22Rv1 (cell line): ENCODE measurements at regions not wholly inside any gene's neighbourhood (a gene's known extent, or its start where the extent isn't known, plus 50 kb on each side); places are given as distances from the start of the nearest gene placed in this dataset.

Source experiments
- H3K27ac ChIP-seq: fragments of 450-650 bp; 2 replicates; pipeline ENCODE4 v1.5.1; 2017
- ZFX ChIP-seq: fragments of 450-650 bp; IDR thresholded peaks from 2 replicates; pipeline ENCODE4 v1.6.1; 2017; ENCODE audit warnings: antibody characterized with exemption, borderline replicate concordance
- TF ChIP-seq, protein P1 (sequence below): fragments of 450-650 bp; IDR thresholded peaks from 2 replicates; pipeline ENCODE4 v1.5.1; 2017; ENCODE audit warnings: mild to moderate bottlenecking

GRCh38 chr5:61943713-61944112, 362.3 kb upstream of the KIF2A start:
- H3K27ac ChIP-seq, result no peak overlapping the region
- TF ChIP-seq, protein P1, sequence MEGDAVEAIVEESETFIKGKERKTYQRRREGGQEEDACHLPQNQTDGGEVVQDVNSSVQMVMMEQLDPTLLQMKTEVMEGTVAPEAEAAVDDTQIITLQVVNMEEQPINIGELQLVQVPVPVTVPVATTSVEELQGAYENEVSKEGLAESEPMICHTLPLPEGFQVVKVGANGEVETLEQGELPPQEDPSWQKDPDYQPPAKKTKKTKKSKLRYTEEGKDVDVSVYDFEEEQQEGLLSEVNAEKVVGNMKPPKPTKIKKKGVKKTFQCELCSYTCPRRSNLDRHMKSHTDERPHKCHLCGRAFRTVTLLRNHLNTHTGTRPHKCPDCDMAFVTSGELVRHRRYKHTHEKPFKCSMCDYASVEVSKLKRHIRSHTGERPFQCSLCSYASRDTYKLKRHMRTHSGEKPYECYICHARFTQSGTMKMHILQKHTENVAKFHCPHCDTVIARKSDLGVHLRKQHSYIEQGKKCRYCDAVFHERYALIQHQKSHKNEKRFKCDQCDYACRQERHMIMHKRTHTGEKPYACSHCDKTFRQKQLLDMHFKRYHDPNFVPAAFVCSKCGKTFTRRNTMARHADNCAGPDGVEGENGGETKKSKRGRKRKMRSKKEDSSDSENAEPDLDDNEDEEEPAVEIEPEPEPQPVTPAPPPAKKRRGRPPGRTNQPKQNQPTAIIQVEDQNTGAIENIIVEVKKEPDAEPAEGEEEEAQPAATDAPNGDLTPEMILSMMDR, result no peak
- TF ChIP-seq ZFX, result no peak

- TF ChIP-seq, protein P1, result no peak
- no peak for TF ChIP-seq ZFX
Measured at GRCh38 chr5:61948151-61948550, 357.9 kb upstream of the KIF2A start.

DNA sequence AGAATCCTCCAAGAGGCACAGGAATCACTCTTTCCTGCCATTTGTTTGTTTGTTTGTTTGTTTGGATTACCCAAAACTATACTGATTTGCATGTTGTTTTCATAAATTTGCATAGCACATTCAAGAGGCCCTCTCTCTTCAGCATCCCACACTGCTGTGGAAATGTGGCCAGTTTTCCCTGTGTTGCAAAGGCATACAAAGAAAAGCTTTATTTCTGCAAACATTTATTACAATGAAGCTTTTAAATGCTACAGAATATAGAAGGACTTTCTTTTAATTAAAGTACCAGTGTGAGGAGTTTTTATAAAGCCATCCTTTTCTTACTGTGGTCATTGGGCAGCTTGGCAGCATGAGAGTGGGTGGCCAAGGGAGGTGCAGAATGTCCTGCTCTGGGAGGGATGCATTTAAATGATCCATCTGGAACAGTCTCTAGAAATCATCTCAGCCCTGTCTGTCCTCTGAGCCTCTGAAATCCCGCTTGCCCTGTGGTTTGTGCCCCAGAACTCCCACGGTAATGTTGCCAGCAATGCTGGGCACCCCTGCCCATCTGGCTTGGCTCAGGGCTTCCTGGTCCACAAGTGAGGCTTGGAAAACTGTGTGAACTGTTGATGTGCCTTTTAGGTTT, 356.8 kb upstream of the KIF2A start:
- H3K27ac ChIP-seq, result no peak overlapping the region
- no peak for TF ChIP-seq ZFX
- TF ChIP-seq, protein P1, result no peak

More at GRCh38 chr5:61948151-61948550, 357.9 kb upstream of the KIF2A start:
- H3K27ac ChIP-seq, result no peak overlapping the region

DNA sequence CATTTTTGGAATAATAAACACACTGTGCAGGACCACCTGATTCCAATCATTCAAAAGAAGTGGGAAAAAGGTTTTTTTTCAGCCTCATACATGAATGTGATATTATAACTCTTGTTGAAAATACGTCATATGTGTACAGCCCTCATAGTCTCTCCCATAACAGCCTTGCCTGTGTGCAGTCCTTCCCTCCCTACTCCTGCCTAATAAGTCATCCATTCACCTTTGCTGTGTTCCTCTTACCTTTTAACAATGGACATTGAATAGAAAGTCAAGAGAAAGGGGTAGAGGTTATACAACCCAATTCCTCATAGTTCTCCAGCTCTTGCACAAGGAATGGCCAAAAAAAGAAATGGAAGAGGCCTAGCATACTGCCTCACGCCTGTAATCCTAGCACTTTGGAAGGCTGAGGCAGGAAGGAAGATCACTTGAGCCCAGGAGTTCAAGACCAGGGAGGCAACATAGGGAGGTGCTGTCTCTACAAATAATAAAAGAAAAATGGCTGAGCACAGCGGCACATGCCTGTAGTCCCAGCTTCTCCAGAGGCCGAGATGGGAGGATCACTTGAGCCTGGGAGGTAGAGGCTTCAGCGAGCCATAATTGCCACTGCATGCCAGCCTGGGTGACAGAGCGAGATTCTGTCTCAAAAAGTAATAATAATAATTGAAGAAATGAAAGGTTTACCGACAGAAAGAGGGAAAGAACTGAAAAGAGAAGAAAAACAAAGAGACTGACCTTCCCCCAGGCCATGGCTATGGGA, 356.1 kb upstream of the KIF2A start:
- no peak overlapping the region for H3K27ac ChIP-seq
- no peak for TF ChIP-seq ZFX
- TF ChIP-seq, protein P1, result no peak

DNA sequence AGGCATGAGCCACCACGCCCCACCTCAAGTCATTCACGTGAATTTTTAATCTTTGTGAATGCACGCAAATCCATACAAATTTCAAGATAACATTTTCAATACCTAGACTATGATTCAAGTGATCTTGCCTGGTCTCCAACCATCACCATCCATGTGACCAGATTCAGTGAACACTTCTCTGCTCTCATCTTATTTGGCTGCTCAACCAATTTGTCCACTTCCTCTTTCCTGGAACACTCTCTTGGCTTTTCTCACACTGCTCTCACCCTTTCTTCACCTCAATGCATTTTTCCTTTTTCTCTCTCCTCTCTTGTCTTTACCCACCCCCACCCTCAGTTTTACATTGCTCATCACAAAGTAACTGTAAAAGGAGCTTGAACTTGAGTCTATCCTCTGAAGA, 354.7 kb upstream of the KIF2A start:
- TF ChIP-seq, protein P1, result no peak
- no peak for TF ChIP-seq ZFX
- H3K27ac ChIP-seq, result no peak overlapping the region

DNA sequence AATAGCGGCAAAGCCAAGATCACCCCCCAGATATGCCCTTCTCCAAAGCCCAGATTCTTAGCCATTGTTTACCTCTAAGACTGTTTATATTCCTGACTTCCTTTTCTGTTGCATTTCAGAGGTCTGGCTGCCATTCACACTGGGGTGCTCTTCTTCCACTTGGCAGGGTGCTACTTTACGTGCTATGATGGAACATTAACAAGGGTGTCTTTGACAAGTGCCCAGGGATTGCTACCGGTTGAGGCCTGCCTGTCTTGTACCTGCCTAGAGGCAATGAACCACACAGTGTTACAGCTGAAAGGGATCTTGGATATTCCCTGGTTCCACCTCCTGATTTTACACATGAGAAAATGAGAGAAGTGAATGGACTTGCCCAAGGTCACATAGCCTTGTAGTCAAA, 352.1 kb upstream of the KIF2A start:
- TF ChIP-seq ZFX, result no peak
- TF ChIP-seq, protein P1, result no peak
- H3K27ac ChIP-seq, result no peak overlapping the region

DNA sequence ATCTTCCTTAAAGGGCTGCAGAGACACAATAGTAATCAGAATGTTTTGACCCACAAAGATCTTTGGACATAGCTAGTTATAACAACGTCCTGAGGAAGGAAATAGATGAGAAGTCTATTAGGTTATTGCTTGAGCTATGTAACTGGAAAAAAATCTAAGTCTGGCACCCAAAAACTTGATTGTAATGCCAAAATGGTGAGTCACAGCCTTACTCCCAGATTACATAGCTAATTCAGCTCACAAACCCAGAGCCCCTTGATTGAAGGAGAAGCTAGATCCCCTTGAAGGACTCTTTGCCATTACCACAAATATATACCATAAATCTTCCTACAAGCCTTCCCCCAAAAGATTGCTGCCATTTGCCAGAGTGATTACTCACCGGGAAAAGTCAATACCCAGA, 341.8 kb upstream of the KIF2A start:
- TF ChIP-seq, protein P1, result no peak
- no peak for TF ChIP-seq ZFX
- no peak overlapping the region for H3K27ac ChIP-seq
